ENCODE measurements at regions not wholly inside any gene's neighbourhood (a gene's known extent, or its start where the extent isn't known, plus 50 kb on each side); places are given as distances from the start of the nearest gene placed in this dataset.

- TF ChIP-seq CTCF (IDR thresholded peaks at IDR 0.05; ENCODE audit: unreplicated experiment), result no peak
- H3K36me3 Mint-ChIP-seq (ENCODE audit: low read depth, unreplicated experiment), result no peaks in the 10 kb centered on the region
- no peak overlapping the region for H3K4me3 Mint-ChIP-seq (ENCODE audit: unreplicated experiment)
- DNase-seq (ENCODE audit: low spot score), result no peak
- peaks cover 24% of the 10 kb centered on the region for H3K4me1 Mint-ChIP-seq (ENCODE audit: unreplicated experiment)
- H3K27ac Mint-ChIP-seq (ENCODE audit: unreplicated experiment), result no peak overlapping the region
- H3K9me3 Mint-ChIP-seq (ENCODE audit: unreplicated experiment), result no peaks in the 10 kb centered on the region
- peaks cover 2% of the 10 kb centered on the region for H3K27me3 Mint-ChIP-seq (ENCODE audit: unreplicated experiment)
These were observed 225.0 kb downstream of the KCNC2 start for GRCh38 chr12:74984631-74985030.

- peaks cover 21% of the 10 kb centered on the region for H3K4me1 Mint-ChIP-seq (ENCODE audit: unreplicated experiment)
- no peak overlapping the region for H3K27ac Mint-ChIP-seq (ENCODE audit: unreplicated experiment)
- H3K36me3 Mint-ChIP-seq (ENCODE audit: low read depth, unreplicated experiment), result no peaks in the 10 kb centered on the region
- peaks cover 2% of the 10 kb centered on the region for H3K27me3 Mint-ChIP-seq (ENCODE audit: unreplicated experiment)
- TF ChIP-seq CTCF (IDR thresholded peaks at IDR 0.05; ENCODE audit: unreplicated experiment), result no peak
- H3K9me3 Mint-ChIP-seq (ENCODE audit: unreplicated experiment), result no peaks in the 10 kb centered on the region
- no peak for DNase-seq (ENCODE audit: low spot score)
- H3K4me3 Mint-ChIP-seq (ENCODE audit: unreplicated experiment), result no peak overlapping the region
These were observed 224.2 kb downstream of the KCNC2 start for GRCh38 chr12:74985293-74985985.

- TF ChIP-seq CTCF (IDR thresholded peaks at IDR 0.05; ENCODE audit: unreplicated experiment), result no peak
- no peak for DNase-seq (ENCODE audit: low spot score)
- peaks cover 2% of the 10 kb centered on the region for H3K27me3 Mint-ChIP-seq (ENCODE audit: unreplicated experiment)
- no peaks in the 10 kb centered on the region for H3K36me3 Mint-ChIP-seq (ENCODE audit: low read depth, unreplicated experiment)
- peaks cover 16% of the 10 kb centered on the region for H3K4me1 Mint-ChIP-seq (ENCODE audit: unreplicated experiment)
- H3K4me3 Mint-ChIP-seq (ENCODE audit: unreplicated experiment), result no peak overlapping the region
- no peak overlapping the region for H3K27ac Mint-ChIP-seq (ENCODE audit: unreplicated experiment)
- H3K9me3 Mint-ChIP-seq (ENCODE audit: unreplicated experiment), result no peaks in the 10 kb centered on the region
These were observed 223.7 kb downstream of the KCNC2 start for GRCh38 chr12:74985986-74986319.

- no peak for DNase-seq (ENCODE audit: low spot score)
- peaks cover 3% of the 10 kb centered on the region for H3K4me1 Mint-ChIP-seq (ENCODE audit: unreplicated experiment)
- no peak for TF ChIP-seq CTCF (IDR thresholded peaks at IDR 0.05; ENCODE audit: unreplicated experiment)
- H3K36me3 Mint-ChIP-seq (ENCODE audit: low read depth, unreplicated experiment), result no peaks in the 10 kb centered on the region
- H3K9me3 Mint-ChIP-seq (ENCODE audit: unreplicated experiment), result no peaks in the 10 kb centered on the region
- H3K27me3 Mint-ChIP-seq (ENCODE audit: unreplicated experiment), result peaks cover 2% of the 10 kb centered on the region
- no peak overlapping the region for H3K4me3 Mint-ChIP-seq (ENCODE audit: unreplicated experiment)
- H3K27ac Mint-ChIP-seq (ENCODE audit: unreplicated experiment), result no peak overlapping the region
These were observed 221.5 kb downstream of the KCNC2 start for GRCh38 chr12:74988156-74988555.
